HepG2 (cell line): ENCODE measurements at regions not wholly inside any gene's neighbourhood (a gene's known extent, or its start where the extent isn't known, plus 50 kb on each side); places are given as distances from the start of the nearest gene placed in this dataset.

Experiments used
- ATAC-seq: fragments of 200-7000 bp; cut with Tn5 transposase; 3 replicates; pipeline ENCODE4 v1.9.1; 2020; ENCODE audit warnings: mild to moderate bottlenecking, moderate library complexity
- BruUV-seq: library from RNA; stranded (reverse); fragments of 400-500 nt; replicated peaks from 2 replicates; lab custom pipeline; 2021; lab: Mats Ljungman, UMichigan
- CTCF ChIA-PET: fragments of 300-600 bp; formaldehyde crosslinking; extraction: SDS; loops from one replicate; lab custom pipeline; 2021; ENCODE audit warnings: low total read pairs, inconsistent platforms, low intra/inter-chr PET ratio; lab: Yijun Ruan, JAX
- POLR2A ChIA-PET: fragments of 350-600 bp; sonication (Branson Sonifier 250); formaldehyde crosslinking; loops from one replicate; lab custom pipeline; 2020; ENCODE audit warnings: antibody characterized with exemption, inconsistent platforms; lab: Yijun Ruan, JAX
- DNase-seq: peaks from one replicate; pipeline ENCODE4 v3.0.0-alpha.2; 2015; ENCODE audit warnings: low spot score
- FAIRE-seq: peaks from 3 replicates; lab custom pipeline; 2011; peaks lifted over from hg19 to GRCh38; lab: Jason Lieb, UNC
- H2AFZ ChIP-seq: one replicate; pipeline ENCODE4 v1.6.1; 2011; ENCODE audit warnings: low read length, inconsistent platforms
- H3K27ac ChIP-seq: fragments of 300-600 bp; 3 replicates; pipeline ENCODE4 v1.8.0; 2011; ENCODE audit warnings: mixed run types, mild to moderate bottlenecking, mixed read lengths, low read length, inconsistent platforms; ENCODE audit not compliant: insufficient read depth; ENCODE audit errors: extremely low read length
- H3K27me3 ChIP-seq, 2 experiments: fragments of 200-600 bp in 1 of 2; 2 replicates in 1 of 2; 3 replicates in 1 of 2; pipeline versions ENCODE4 v1.6.0 to v1.8.0; 2011; ENCODE audit warnings: low read length in 2 of 2, mild to moderate bottlenecking in 2 of 2, moderate library complexity in 2 of 2, inconsistent platforms in 1 of 2; ENCODE audit not compliant: insufficient read depth in 2 of 2, control insufficient read depth in 1 of 2
- H3K36me3 ChIP-seq, 2 experiments: fragments of 200-600 bp in 1 of 2; replicated peaks in 1 of 2; 2 replicates in 1 of 2; 3 replicates in 1 of 2; pipeline versions ENCODE4 v1.5.1 to v1.8.0; 2011; ENCODE audit warnings: low read length in 2 of 2, inconsistent platforms in 1 of 2; ENCODE audit not compliant: insufficient read depth in 2 of 2, control insufficient read depth in 1 of 2
- H3K4me1 ChIP-seq: 2 replicates; pipeline ENCODE4 v1.5.1; 2012; ENCODE audit warnings: low read length, inconsistent platforms; ENCODE audit not compliant: insufficient read depth
- H3K4me2 ChIP-seq: 2 replicates; pipeline ENCODE4 v1.6.0; 2011; ENCODE audit warnings: low read depth, low read length, inconsistent platforms
- H3K4me3 ChIP-seq, 3 experiments: fragments of 200-600 bp in 1 of 3; sonication (generic), shearing (Covaris generic) in 1 of 3; replicated peaks in 1 of 3; 2 replicates each; pipeline ENCODE4 v1.5.1; 2011 to 2016; ENCODE audit warnings: low read length in 3 of 3, inconsistent platforms in 2 of 3, low read depth in 2 of 3, mild to moderate bottlenecking in 2 of 3, control low read depth in 1 of 3, mixed read lengths in 1 of 3; ENCODE audit not compliant: insufficient read depth in 1 of 3
- H3K79me2 ChIP-seq: one replicate; pipeline ENCODE4 v1.6.1; 2011; ENCODE audit warnings: low read length, inconsistent platforms; ENCODE audit not compliant: insufficient read depth
- H3K9ac ChIP-seq: 2 replicates; pipeline ENCODE4 v1.6.0; 2011; ENCODE audit warnings: mild to moderate bottlenecking, low read depth, low read length, inconsistent platforms; ENCODE audit not compliant: insufficient read depth
- H3K9me3 ChIP-seq: 2 replicates; pipeline ENCODE4 v1.5.1; 2012; ENCODE audit warnings: mild to moderate bottlenecking, low read length
- H4K20me1 ChIP-seq: 2 replicates; pipeline ENCODE4 v1.6.0; 2011; ENCODE audit warnings: inconsistent platforms, mild to moderate bottlenecking, low read length, moderate library complexity; ENCODE audit not compliant: insufficient read depth
- ATRX ChIP-seq: sonication (generic); formaldehyde crosslinking; IDR thresholded peaks from 2 replicates; pipeline ENCODE4 v1.4.0; 2020; ENCODE audit warnings: missing genetic modification reagents, borderline replicate concordance
- DDIT3 ChIP-seq: sonication (generic); formaldehyde crosslinking; IDR thresholded peaks from 2 replicates; pipeline ENCODE4 v1.4.0; 2020; ENCODE audit warnings: mild to moderate bottlenecking, missing genetic modification reagents
- RBM39 ChIP-seq: fragments of 200-400 bp; formaldehyde crosslinking; IDR thresholded peaks from one replicate; pipeline ENCODE4 v1.6.1; 2018; ENCODE audit warnings: antibody characterized with exemption, mild to moderate bottlenecking, low read depth, low read length; ENCODE audit not compliant: poor library complexity, severe bottlenecking
- RNF2 ChIP-seq: fragments of 450-650 bp; conservative IDR thresholded peaks from 2 replicates; pipeline ENCODE4 v1.6.1; 2016; ENCODE audit warnings: low read depth
- SOX6 ChIP-seq, 2 experiments: fragments of 450-650 bp in 1 of 2; sonication (generic) in 1 of 2; formaldehyde crosslinking in 1 of 2; IDR thresholded peaks; 2 replicates each; pipeline versions ENCODE4 v1.4.0 to v1.6.1; 2017 to 2020; ENCODE audit warnings: antibody characterized with exemption in 1 of 2, mild to moderate bottlenecking in 1 of 2, missing genetic modification reagents in 1 of 2
- SP2 ChIP-seq: sonication (generic); formaldehyde crosslinking; IDR thresholded peaks from 2 replicates; pipeline ENCODE4 v1.5.1; 2020; ENCODE audit warnings: mild to moderate bottlenecking, missing genetic modification reagents
- STAG1 ChIP-seq: sonication (generic); formaldehyde crosslinking; IDR thresholded peaks from 2 replicates; pipeline ENCODE4 v1.4.0; 2020; ENCODE audit warnings: missing genetic modification reagents
- ZKSCAN5 ChIP-seq: sonication (generic); formaldehyde crosslinking; IDR thresholded peaks from 2 replicates; pipeline ENCODE4 v1.5.1; 2020; ENCODE audit warnings: mild to moderate bottlenecking, missing genetic modification reagents
- ZNF44 ChIP-seq: sonication (generic); formaldehyde crosslinking; IDR thresholded peaks from 2 replicates; pipeline ENCODE4 v1.5.1; 2020; ENCODE audit warnings: mild to moderate bottlenecking, missing genetic modification reagents
- ZNF484 ChIP-seq: sonication (generic); formaldehyde crosslinking; IDR thresholded peaks from 2 replicates; pipeline ENCODE4 v1.5.1; 2020; ENCODE audit warnings: mild to moderate bottlenecking, low read depth, missing genetic modification reagents, borderline replicate concordance
- ZNF574 ChIP-seq: sonication (generic); formaldehyde crosslinking; IDR thresholded peaks from 2 replicates; pipeline ENCODE4 v1.4.0; 2020; ENCODE audit warnings: missing genetic modification reagents
- WGBS: methylation state at CpG from one replicate; pipeline ENCODE4 v1.1.6; 2017; ENCODE audit warnings: low lambda C conversion rate; 5-methylcytosine and 5-hydroxymethylcytosine counted together
- in situ Hi-C: cut with HindIII; loops from 2 replicates; pipeline ENCODE4 v1.10.0; 2017; ENCODE audit warnings: low pct_unique_long_range_greater_than_20kb; ENCODE audit not compliant: extremely low pct_ligation_motif_present
- intact Hi-C: fragments of 100-400 bp; cut with micrococcal nuclease; formaldehyde crosslinking; loops from one replicate; pipeline ENCODE4 v1.10.0; 2022; ENCODE audit not compliant: unreplicated experiment
- TF ChIP-seq, protein P1 (sequence below): IDR thresholded peaks from 2 replicates; pipeline ENCODE4 v1.6.1; 2018; ENCODE audit warnings: missing genetic modification reagents
- TF ChIP-seq, protein P2 (sequence below): sonication (generic); formaldehyde crosslinking; IDR thresholded peaks from 2 replicates; pipeline ENCODE4 v1.5.0; 2020; ENCODE audit warnings: missing genetic modification reagents

DNA sequence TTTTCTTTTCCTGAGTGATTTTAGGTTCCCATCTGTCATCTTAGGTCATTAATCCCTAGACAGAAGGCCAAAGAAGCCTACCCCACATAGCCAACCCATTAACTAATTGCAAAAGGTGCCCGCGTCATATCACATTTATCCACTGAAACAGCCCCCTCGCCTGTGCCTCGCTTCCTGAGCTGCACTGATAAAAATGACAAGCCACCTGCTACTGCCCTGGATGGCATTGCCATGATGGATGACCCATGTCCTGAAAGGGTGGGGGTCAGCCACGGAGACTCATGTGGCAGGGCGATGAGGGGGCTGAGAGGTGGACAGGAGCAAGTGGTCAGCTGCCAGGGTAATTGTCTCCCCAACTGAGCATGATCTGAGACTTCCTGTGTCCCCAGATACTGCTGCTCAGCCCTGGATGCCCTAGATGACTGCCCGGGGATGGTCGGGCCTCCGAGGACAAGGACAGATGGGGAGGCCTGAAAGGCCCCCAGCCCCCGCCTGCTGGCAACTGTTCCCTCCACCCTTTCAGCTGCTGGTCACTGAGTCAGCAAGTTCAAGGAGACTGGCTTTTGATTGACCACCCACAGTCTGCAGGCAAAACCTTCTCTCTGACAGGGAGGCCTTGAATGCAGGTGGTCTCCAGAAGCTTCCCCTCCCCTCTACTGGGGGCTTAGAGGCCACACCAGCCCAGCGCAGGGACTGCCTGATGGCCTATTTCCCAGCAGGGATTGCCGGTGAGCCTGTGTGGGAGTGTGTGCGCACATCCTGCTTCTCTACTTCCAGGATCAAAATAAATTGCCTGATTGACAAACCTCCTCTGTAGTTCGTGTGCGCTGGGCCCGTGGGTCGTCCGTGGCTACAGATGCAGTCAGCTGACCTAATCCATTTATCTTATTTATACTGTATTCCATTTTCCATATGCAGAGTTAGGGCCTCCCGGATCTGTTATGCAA, 496.3 kb downstream of the BCOR start (continued):
- TF ChIP-seq, protein P1, sequence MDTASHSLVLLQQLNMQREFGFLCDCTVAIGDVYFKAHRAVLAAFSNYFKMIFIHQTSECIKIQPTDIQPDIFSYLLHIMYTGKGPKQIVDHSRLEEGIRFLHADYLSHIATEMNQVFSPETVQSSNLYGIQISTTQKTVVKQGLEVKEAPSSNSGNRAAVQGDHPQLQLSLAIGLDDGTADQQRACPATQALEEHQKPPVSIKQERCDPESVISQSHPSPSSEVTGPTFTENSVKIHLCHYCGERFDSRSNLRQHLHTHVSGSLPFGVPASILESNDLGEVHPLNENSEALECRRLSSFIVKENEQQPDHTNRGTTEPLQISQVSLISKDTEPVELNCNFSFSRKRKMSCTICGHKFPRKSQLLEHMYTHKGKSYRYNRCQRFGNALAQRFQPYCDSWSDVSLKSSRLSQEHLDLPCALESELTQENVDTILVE (CRISPR knock-in tag), result no peak
- TF ChIP-seq ZNF484, result no peak
- no peak for TF ChIP-seq DDIT3 (CRISPR knock-in tag)
- no peak for TF ChIP-seq ZNF44 (CRISPR knock-in tag)
- TF ChIP-seq RNF2, result no peak
- TF ChIP-seq ATRX (CRISPR knock-in tag), result no peak
- TF ChIP-seq, all 625 proteins: peak for 0

DNA sequence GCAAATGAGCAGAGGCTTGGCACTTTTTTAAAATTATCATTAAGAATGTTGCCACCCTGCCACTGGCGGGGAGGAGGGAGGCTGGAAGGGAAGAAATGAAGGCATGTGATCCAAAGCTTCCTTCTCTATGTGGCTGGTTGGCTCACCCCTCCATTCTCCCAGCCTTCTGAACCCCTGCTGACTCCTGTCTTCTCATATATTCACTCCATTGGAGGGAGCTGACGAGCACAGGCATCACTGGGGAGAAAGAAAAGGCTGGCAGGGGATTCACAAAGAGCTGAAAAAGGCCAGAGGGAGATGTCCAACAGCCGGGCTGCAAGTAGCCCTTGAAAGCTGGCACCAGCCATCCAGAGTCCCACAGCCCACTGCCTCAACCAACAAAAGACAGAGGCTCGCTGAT, 495.6 kb downstream of the BCOR start:
- no peaks in the 10 kb centered on the region for H3K9me3 ChIP-seq
- intact Hi-C loops, result no loop called here
- ChIA-PET CTCF (no interaction called here), POLR2A (no interaction called here)
- no peak for DNase-seq
- WGBS, result 18% methylated on average over 2 of the region's 4 CpGs
- H3K27ac ChIP-seq, result no peak overlapping the region
- H3K79me2 ChIP-seq, result no peaks in the 10 kb centered on the region
- FAIRE-seq, result no peak
- H2AFZ ChIP-seq, result no peak overlapping the region
- in situ Hi-C loops, result no loop called here
- no peaks in the 10 kb centered on the region for H3K4me1 ChIP-seq
- no peak overlapping the region for H3K4me3 ChIP-seq
- no peak for TF ChIP-seq STAG1 (CRISPR knock-in tag)
- TF ChIP-seq SOX6 (IDR thresholded peaks at IDR 0.05), result no peak
- no peak for TF ChIP-seq SOX6 (CRISPR knock-in tag; IDR thresholded peaks at IDR 0.05)
- TF ChIP-seq, protein P2, sequence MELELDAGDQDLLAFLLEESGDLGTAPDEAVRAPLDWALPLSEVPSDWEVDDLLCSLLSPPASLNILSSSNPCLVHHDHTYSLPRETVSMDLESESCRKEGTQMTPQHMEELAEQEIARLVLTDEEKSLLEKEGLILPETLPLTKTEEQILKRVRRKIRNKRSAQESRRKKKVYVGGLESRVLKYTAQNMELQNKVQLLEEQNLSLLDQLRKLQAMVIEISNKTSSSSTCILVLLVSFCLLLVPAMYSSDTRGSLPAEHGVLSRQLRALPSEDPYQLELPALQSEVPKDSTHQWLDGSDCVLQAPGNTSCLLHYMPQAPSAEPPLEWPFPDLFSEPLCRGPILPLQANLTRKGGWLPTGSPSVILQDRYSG (CRISPR knock-in tag), result no peak
- TF ChIP-seq ZNF574, result no peak
- no peak for TF ChIP-seq SP2 (CRISPR knock-in tag)
- TF ChIP-seq RBM39, result no peak
- TF ChIP-seq ZKSCAN5 (CRISPR knock-in tag), result no peak
- H3K4me2 ChIP-seq, result no peak overlapping the region
- no peaks in the 10 kb centered on the region for H3K36me3 ChIP-seq
- no peaks in the 10 kb centered on the region for H4K20me1 ChIP-seq
- no peaks in the 10 kb centered on the region for H3K27me3 ChIP-seq
- BruUV-seq, result no TSS peak
- ATAC-seq, result no peak
- no peak overlapping the region for H3K9ac ChIP-seq
